Epithelial cell of esophagus (primary cell): ENCODE measurements at regions not wholly inside any gene's neighbourhood (a gene's known extent, or its start where the extent isn't known, plus 50 kb on each side); places are given as distances from the start of the nearest gene placed in this dataset.

Experiments used
- DNase-seq: peaks from one replicate; pipeline ENCODE4 v3.0.0; 2010; ENCODE audit warnings: low read depth
- H3K4me3 ChIP-seq: 2 replicates; pipeline ENCODE4 v1.5.1; 2011; ENCODE audit warnings: mild to moderate bottlenecking, low read length, control low read depth
- CTCF ChIP-seq: IDR thresholded peaks from 2 replicates; pipeline ENCODE4 v1.5.1; 2011; ENCODE audit warnings: low read depth, mild to moderate bottlenecking, low read length, control low read depth, inconsistent platforms; ENCODE audit not compliant: insufficient read depth; ENCODE audit errors: missing control alignments

- DNase-seq: no peak
- no peak for TF ChIP-seq CTCF
- no peak overlapping the region for H3K4me3 ChIP-seq
Measured at GRCh38 chr13:110798081-110798994, 84.8 kb downstream of the ING1 start.

GRCh38 chr13:110799246-110800236 is 86.0 kb downstream of the ING1 start:
- no peak overlapping the region for H3K4me3 ChIP-seq
- TF ChIP-seq CTCF: no peak
- DNase-seq: no peak

GRCh38 chr13:110801044-110801443 is 87.5 kb downstream of the ING1 start:
- H3K4me3 ChIP-seq: no peak overlapping the region
- no peak for TF ChIP-seq CTCF
- no peak for DNase-seq

GRCh38 chr13:110802260-110802659 is 88.8 kb downstream of the ING1 start:
- no peak for DNase-seq
- no peak for TF ChIP-seq CTCF
- no peak overlapping the region for H3K4me3 ChIP-seq

GRCh38 chr13:110806636-110807035 is 93.1 kb downstream of the ING1 start:
- no peak for TF ChIP-seq CTCF
- no peak for DNase-seq
- no peak overlapping the region for H3K4me3 ChIP-seq

- TF ChIP-seq CTCF: no peak
- no peak overlapping the region for H3K4me3 ChIP-seq
- DNase-seq: no peak
Measured at GRCh38 chr13:110807546-110807945, 94.0 kb downstream of the ING1 start.
